H1 (cell line): ENCODE measurements at regions not wholly inside any gene's neighbourhood (a gene's known extent, or its start where the extent isn't known, plus 50 kb on each side); places are given as distances from the start of the nearest gene placed in this dataset.

Source experiments
- CTCF ChIA-PET: fragments of 300-600 bp; sonication (Branson Sonifier 250); formaldehyde crosslinking; loops from one replicate; lab custom pipeline; 2021; ENCODE audit not compliant: partially characterized antibody; lab: Charles Lee
- POLR2A ChIA-PET: fragments of 300-600 bp; sonication (Branson Sonifier 250); formaldehyde crosslinking; loops from one replicate; lab custom pipeline; 2021; ENCODE audit warnings: inconsistent platforms; ENCODE audit not compliant: partially characterized antibody; lab: Charles Lee
- DNase-seq, 2 experiments: peaks; one replicate each; pipeline versions ENCODE4 v3.0.0 to v3.0.0-alpha.2; 2010 to 2022; ENCODE audit warnings: low spot score in 2 of 2, low read depth in 1 of 2, mixed read lengths in 1 of 2
- FAIRE-seq: peaks from 2 replicates; lab custom pipeline; 2011; peaks lifted over from hg19 to GRCh38; lab: Jason Lieb, UNC
- H2AFZ ChIP-seq: 2 replicates; pipeline ENCODE4 v1.8.1; 2012; ENCODE audit warnings: low read length, inconsistent platforms
- H2AK5ac ChIP-seq: 2 replicates; pipeline ENCODE4 v1.6.1; 2013; ENCODE audit warnings: low read depth, low read length
- H2BK120ac ChIP-seq: replicated peaks from 2 replicates; pipeline ENCODE3; 2013; ENCODE audit warnings: low read depth, low read length, inconsistent platforms
- H2BK12ac ChIP-seq: 2 replicates; pipeline ENCODE4 v1.6.1; 2013; ENCODE audit warnings: low read depth, low read length
- H2BK15ac ChIP-seq: 2 replicates; pipeline ENCODE4 v1.6.1; 2013; ENCODE audit warnings: low read length
- H2BK20ac ChIP-seq: 2 replicates; pipeline ENCODE4 v1.6.1; 2013; ENCODE audit warnings: low read length
- H2BK5ac ChIP-seq: 2 replicates; pipeline ENCODE4 v1.6.1; 2013; ENCODE audit warnings: low read depth, low read length
- H3K14ac ChIP-seq: 2 replicates; pipeline ENCODE4 v1.6.1; 2013; ENCODE audit warnings: inconsistent platforms; ENCODE audit not compliant: insufficient read length
- H3K18ac ChIP-seq: 2 replicates; pipeline ENCODE4 v1.6.1; 2013; ENCODE audit warnings: low read length; ENCODE audit errors: extremely low read depth
- H3K23ac ChIP-seq: 2 replicates; pipeline ENCODE4 v1.6.1; 2013; ENCODE audit warnings: inconsistent platforms; ENCODE audit not compliant: insufficient read length
- H3K23me2 ChIP-seq: 2 replicates; pipeline ENCODE4 v1.6.1; 2013; ENCODE audit warnings: low read depth, low read length
- H3K27ac ChIP-seq: 2 replicates; pipeline ENCODE4 v1.6.1; 2011; ENCODE audit warnings: low read depth, low read length, inconsistent platforms
- H3K27me3 ChIP-seq, 4 experiments: replicated peaks in 1 of 4; 1 replicate in 1 of 4; 2 replicates in 3 of 4; pipeline versions ENCODE4 v1.6.1 to v1.8.1; 2011 to 2013; ENCODE audit warnings: low read length in 3 of 4, mild to moderate bottlenecking in 3 of 4, inconsistent platforms in 2 of 4, mixed read lengths in 2 of 4, moderate library complexity in 1 of 4; ENCODE audit not compliant: control insufficient read depth in 3 of 4, insufficient read depth in 3 of 4; ENCODE audit errors: extremely low read depth in 1 of 4
- H3K36me3 ChIP-seq, 4 experiments: 2 replicates each; pipeline versions ENCODE4 v1.6.1 to v1.8.1; 2011 to 2013; ENCODE audit warnings: mild to moderate bottlenecking in 4 of 4, low read length in 3 of 4, moderate library complexity in 2 of 4, control low read depth in 1 of 4, inconsistent platforms in 1 of 4; ENCODE audit not compliant: insufficient read depth in 4 of 4, control insufficient read depth in 2 of 4
- H3K4ac ChIP-seq: replicated peaks from 2 replicates; pipeline ENCODE3; 2013; ENCODE audit warnings: low read length, low read depth, mixed read lengths, inconsistent platforms; ENCODE audit not compliant: insufficient read length
- H3K4me1 ChIP-seq, 4 experiments: replicated peaks in 1 of 4; 1 replicate in 1 of 4; 2 replicates in 3 of 4; pipeline versions ENCODE4 v1.6.1 to v1.8.1; 2011 to 2013; ENCODE audit warnings: low read length in 3 of 4, inconsistent platforms in 2 of 4, mixed read lengths in 1 of 4; ENCODE audit not compliant: insufficient read depth in 4 of 4, control insufficient read depth in 3 of 4
- H3K4me2 ChIP-seq, 2 experiments: 2 replicates each; pipeline versions ENCODE4 v1.6.1 to v1.8.1; 2011 to 2013; ENCODE audit warnings: low read depth in 2 of 2, low read length in 2 of 2, control low read depth in 1 of 2, inconsistent platforms in 1 of 2, mild to moderate bottlenecking in 1 of 2; ENCODE audit not compliant: insufficient read depth in 1 of 2
- H3K4me3 ChIP-seq, 4 experiments: fragments of 200-600, 300-600 bp in 1 of 4; sonication (generic), shearing (Covaris generic), sonication (Bioruptor Twin) in 1 of 4; 2 replicates each; pipeline versions ENCODE4 v1.5.1 to v1.8.1; 2011 to 2016; ENCODE audit warnings: low read length in 4 of 4, low read depth in 3 of 4, control low read depth in 2 of 4, inconsistent platforms in 2 of 4, mild to moderate bottlenecking in 2 of 4, mixed read lengths in 1 of 4, moderate library complexity in 1 of 4; ENCODE audit not compliant: insufficient read depth in 2 of 4; ENCODE audit errors: extremely low read depth in 1 of 4
- H3K56ac ChIP-seq: replicated peaks from 2 replicates; pipeline ENCODE3; 2013; ENCODE audit warnings: low read depth, mild to moderate bottlenecking, mixed read lengths, low read length, inconsistent platforms; ENCODE audit not compliant: insufficient read length
- H3K79me1 ChIP-seq: 2 replicates; pipeline ENCODE4 v1.6.1; 2013; ENCODE audit warnings: low read depth, low read length, control low read depth
- H3K79me2 ChIP-seq, 2 experiments: 2 replicates each; pipeline versions ENCODE4 v1.6.1 to v1.8.1; 2012 to 2013; ENCODE audit warnings: low read length in 2 of 2, mild to moderate bottlenecking in 2 of 2, inconsistent platforms in 1 of 2; ENCODE audit not compliant: insufficient read depth in 2 of 2, control insufficient read depth in 1 of 2
- H3K9ac ChIP-seq, 4 experiments: replicated peaks in 1 of 4; 1 replicate in 1 of 4; 2 replicates in 3 of 4; pipeline versions ENCODE4 v1.6.1 to v1.8.1; 2011 to 2013; ENCODE audit warnings: low read depth in 3 of 4, low read length in 3 of 4, control low read depth in 2 of 4, mild to moderate bottlenecking in 2 of 4, moderate library complexity in 2 of 4, inconsistent platforms in 1 of 4; ENCODE audit errors: extremely low read depth in 1 of 4
- H3K9me3 ChIP-seq, 2 experiments: 2 replicates each; pipeline versions ENCODE4 v1.6.1 to v1.8.1; 2012 to 2013; ENCODE audit warnings: mild to moderate bottlenecking in 2 of 2, moderate library complexity in 2 of 2, control low read depth in 1 of 2, inconsistent platforms in 1 of 2, low read depth in 1 of 2, low read length in 1 of 2, mixed read lengths in 1 of 2; ENCODE audit not compliant: insufficient read depth in 2 of 2
- H4K20me1 ChIP-seq, 2 experiments: replicated peaks in 1 of 2; 2 replicates each; pipeline versions ENCODE3 to v1.8.1; 2011 to 2013; ENCODE audit warnings: inconsistent platforms in 2 of 2, low read length in 2 of 2, mild to moderate bottlenecking in 1 of 2; ENCODE audit not compliant: insufficient read depth in 2 of 2, control insufficient read depth in 1 of 2
- H4K5ac ChIP-seq: 2 replicates; pipeline ENCODE4 v1.6.1; 2013; ENCODE audit warnings: low read length, low read depth, mixed read lengths, inconsistent platforms; ENCODE audit not compliant: insufficient read length
- H4K8ac ChIP-seq: 2 replicates; pipeline ENCODE4 v1.8.0; 2013; ENCODE audit warnings: mild to moderate bottlenecking, moderate library complexity, low read length, inconsistent platforms; ENCODE audit not compliant: insufficient read depth; ENCODE audit errors: extremely low read depth
- H4K91ac ChIP-seq: replicated peaks from 2 replicates; pipeline ENCODE3; 2013; ENCODE audit warnings: low read length, mixed read lengths, inconsistent platforms; ENCODE audit not compliant: insufficient read length
- KDM5A ChIP-seq: fragments of 200-600 bp; IDR thresholded peaks from 2 replicates; pipeline ENCODE4 v1.7.1; 2012; ENCODE audit warnings: mild to moderate bottlenecking, low read length, inconsistent platforms, mixed read lengths
- POLR2A ChIP-seq, 2 experiments: IDR thresholded peaks; 1 replicate in 1 of 2; 2 replicates in 1 of 2; pipeline ENCODE4 v1.6.1; 2011; ENCODE audit warnings: low read depth in 2 of 2, low read length in 2 of 2, mild to moderate bottlenecking in 2 of 2; ENCODE audit errors: control extremely low read depth in 1 of 2
- RAD21 ChIP-seq, 2 experiments: IDR thresholded peaks in 1 of 2; conservative IDR thresholded peaks in 1 of 2; 2 replicates each; pipeline ENCODE4 v1.6.1; 2011; ENCODE audit warnings: low read depth in 2 of 2, low read length in 2 of 2, improper control_type of control experiment in 1 of 2, inconsistent platforms in 1 of 2, mild to moderate bottlenecking in 1 of 2, moderate library complexity in 1 of 2
- WGBS, 2 experiments: shearing (Covaris generic) in 1 of 2; methylation state at CpG; one replicate each; pipeline versions ENCODE4 v1.1.6 to v1.1.7; 2013 to 2015; ENCODE audit warnings: low lambda C conversion rate in 2 of 2, mixed read lengths in 2 of 2, inconsistent platforms in 1 of 2, low coverage in 1 of 2, missing lambda C conversion rate in 1 of 2; ENCODE audit not compliant: insufficient replicate concordance in 2 of 2, insufficient coverage in 1 of 2, insufficient read length in 1 of 2; ENCODE audit errors: extremely low coverage in 1 of 2, missing lambda C conversion rate in 1 of 2; 5-methylcytosine and 5-hydroxymethylcytosine counted together
- TF ChIP-seq, protein P1 (sequence below), 3 experiments: IDR thresholded peaks; 1 replicate in 2 of 3; 2 replicates in 1 of 3; pipeline versions ENCODE4 v1.5.1 to v1.6.1; 2011; ENCODE audit warnings: low read length in 3 of 3, mild to moderate bottlenecking in 3 of 3, inconsistent platforms in 2 of 3, low read depth in 1 of 3, moderate library complexity in 1 of 3; ENCODE audit not compliant: insufficient read depth in 1 of 3; ENCODE audit errors: control extremely low read depth in 1 of 3

DNA sequence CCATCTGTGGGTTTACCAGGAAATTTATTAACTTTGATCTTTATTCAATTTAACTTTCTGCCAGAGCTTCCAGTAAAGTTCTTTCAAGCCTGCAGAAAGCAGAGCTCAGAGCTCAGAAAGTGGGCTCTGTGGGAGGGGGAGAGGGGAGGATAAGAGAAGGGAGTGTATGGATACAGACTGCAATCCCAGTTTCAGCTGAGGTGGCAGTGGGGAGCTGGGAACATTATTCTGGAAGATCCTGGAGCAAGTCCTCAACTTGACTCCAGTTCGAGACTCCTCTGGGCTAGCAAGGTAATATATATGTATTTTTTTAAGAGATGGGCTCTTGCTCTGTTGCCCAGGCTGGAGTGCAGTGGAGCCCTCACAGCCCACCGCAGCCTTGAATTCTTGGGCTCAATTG is 108.9 kb upstream of the NABP1 start:
- H3K36me3 ChIP-seq = no peaks in the 10 kb centered on the region
- H3K79me1 ChIP-seq = no peaks in the 10 kb centered on the region
- H2BK20ac ChIP-seq = no peak overlapping the region
- ChIA-PET CTCF (interaction anchor here (0.6 to 8.1 kb wide), 28 partner anchors 9 to 593 kb away, joined by 3 to 66 read pairs (median 4); no protein-coding TSS in a partner anchor), POLR2A (interaction anchor here (1.0 kb wide), 1 partner anchor 110 kb away, joined by 3 read pairs; no protein-coding TSS in a partner anchor)
- H4K8ac ChIP-seq = no peak overlapping the region
- H3K4me2 ChIP-seq = no peak overlapping the region
- H4K91ac ChIP-seq = no peak overlapping the region
- 74% methylated on average over 2 of the region's 2 CpGs; no CpG with 5 or more reads in 1 of the 2 experiments for WGBS, 2 experiments
- H4K5ac ChIP-seq = no peak overlapping the region
- no peak overlapping the region for H3K4me3 ChIP-seq
- H2AFZ ChIP-seq = no peak overlapping the region
- H3K79me2 ChIP-seq = no peaks in the 10 kb centered on the region
- H2BK120ac ChIP-seq = no peak overlapping the region
- no peak for DNase-seq
- H3K4me1 ChIP-seq = no peaks in the 10 kb centered on the region
- no peaks in the 10 kb centered on the region for H4K20me1 ChIP-seq
- no peak overlapping the region for H2AK5ac ChIP-seq
- H3K23ac ChIP-seq = no peak overlapping the region
- FAIRE-seq = no peak
- no peaks in the 10 kb centered on the region for H3K27me3 ChIP-seq
- no peak overlapping the region for H3K27ac ChIP-seq
- H3K18ac ChIP-seq = no peak overlapping the region
- H3K56ac ChIP-seq = no peak overlapping the region
- no peak overlapping the region for H2BK5ac ChIP-seq
- H2BK12ac ChIP-seq = no peak overlapping the region
- no peaks in the 10 kb centered on the region for H3K9me3 ChIP-seq
- H3K4ac ChIP-seq = no peak overlapping the region
- no peak overlapping the region for H3K14ac ChIP-seq
- no peak overlapping the region for H2BK15ac ChIP-seq
- H3K23me2 ChIP-seq = no peaks in the 10 kb centered on the region
- H3K9ac ChIP-seq = no peak overlapping the region
- TF ChIP-seq KDM5A (no peak), RAD21 (IDR thresholded peaks at IDR 0.05 in 1 of 2, conservative IDR thresholded peaks at IDR 0.05 in 1 of 2; ENCODE audit: low read depth in 2 of 2, low read length in 2 of 2) (peak; percentile 11 to 29; a peak in 2 of 4 replicates), POLR2A (IDR thresholded peaks at IDR 0.05; ENCODE audit: control extremely low read depth in 1 of 2, low read depth in 2 of 2, low read length in 2 of 2) (no peak)
- TF ChIP-seq, protein P1, sequence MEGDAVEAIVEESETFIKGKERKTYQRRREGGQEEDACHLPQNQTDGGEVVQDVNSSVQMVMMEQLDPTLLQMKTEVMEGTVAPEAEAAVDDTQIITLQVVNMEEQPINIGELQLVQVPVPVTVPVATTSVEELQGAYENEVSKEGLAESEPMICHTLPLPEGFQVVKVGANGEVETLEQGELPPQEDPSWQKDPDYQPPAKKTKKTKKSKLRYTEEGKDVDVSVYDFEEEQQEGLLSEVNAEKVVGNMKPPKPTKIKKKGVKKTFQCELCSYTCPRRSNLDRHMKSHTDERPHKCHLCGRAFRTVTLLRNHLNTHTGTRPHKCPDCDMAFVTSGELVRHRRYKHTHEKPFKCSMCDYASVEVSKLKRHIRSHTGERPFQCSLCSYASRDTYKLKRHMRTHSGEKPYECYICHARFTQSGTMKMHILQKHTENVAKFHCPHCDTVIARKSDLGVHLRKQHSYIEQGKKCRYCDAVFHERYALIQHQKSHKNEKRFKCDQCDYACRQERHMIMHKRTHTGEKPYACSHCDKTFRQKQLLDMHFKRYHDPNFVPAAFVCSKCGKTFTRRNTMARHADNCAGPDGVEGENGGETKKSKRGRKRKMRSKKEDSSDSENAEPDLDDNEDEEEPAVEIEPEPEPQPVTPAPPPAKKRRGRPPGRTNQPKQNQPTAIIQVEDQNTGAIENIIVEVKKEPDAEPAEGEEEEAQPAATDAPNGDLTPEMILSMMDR (IDR thresholded peaks at IDR 0.05; ENCODE audit: control extremely low read depth in 1 of 3, insufficient read depth in 1 of 3, low read depth in 1 of 3, low read length in 3 of 3) = peak in 2 of 3 experiments; percentile 4 to 35; a peak in 2 of 4 replicates
